ENCODE measurements at regions not wholly inside any gene's neighbourhood (a gene's known extent, or its start where the extent isn't known, plus 50 kb on each side); places are given as distances from the start of the nearest gene placed in this dataset.
A peak's percentile ranks its signal among the peaks of the same experiment; 100 is the strongest.

GRCh38 chr1:203570805-203571204 lies 55.8 kb upstream of the ATP2B4 start:
- no peaks in the 10 kb centered on the region for H3K4me1 ChIP-seq (ENCODE audit: insufficient read depth)
- H3K9me3 ChIP-seq (ENCODE audit: low read depth): no peaks in the 10 kb centered on the region
- H3K4me3 ChIP-seq: no peak overlapping the region
- H3K27ac ChIP-seq: no peak overlapping the region
- no peak overlapping the region for H2AFZ ChIP-seq
- no peaks in the 10 kb centered on the region for H3K36me3 ChIP-seq (replicated peaks; ENCODE audit: insufficient read depth, low read depth)
- WGBS (ENCODE audit: low lambda C conversion rate, missing lambda C conversion rate): 89% methylated on average over 3 of the region's 3 CpGs
- H3K9me2 ChIP-seq (replicated peaks; ENCODE audit: insufficient read depth): no peaks in the 10 kb centered on the region
- no peaks in the 10 kb centered on the region for H3K27me3 ChIP-seq
- no peaks in the 10 kb centered on the region for H3K79me2 ChIP-seq
- DNase-seq (ENCODE audit: low spot score): no peak
- no peaks in the 10 kb centered on the region for H4K20me1 ChIP-seq (ENCODE audit: insufficient read depth, poor library complexity, severe bottlenecking)
- TF ChIP-seq EZH2 (IDR thresholded peaks at IDR 0.05; ENCODE audit: borderline replicate concordance) (no peak), CTCF (IDR thresholded peaks at IDR 0.05; ENCODE audit: poor library complexity) (no peak), EZH2phosphoT487 (IDR thresholded peaks at IDR 0.05; ENCODE audit: low read depth, severe bottlenecking, unreplicated experiment) (no peak)
- H3K4me2 ChIP-seq: no peak overlapping the region

- no peaks in the 10 kb centered on the region for H3K4me1 ChIP-seq (ENCODE audit: insufficient read depth)
- DNase-seq (ENCODE audit: low spot score): no peak
- no peaks in the 10 kb centered on the region for H3K79me2 ChIP-seq
- TF ChIP-seq CTCF (IDR thresholded peaks at IDR 0.05; ENCODE audit: poor library complexity) (no peak), EZH2 (IDR thresholded peaks at IDR 0.05; ENCODE audit: borderline replicate concordance) (no peak), EZH2phosphoT487 (IDR thresholded peaks at IDR 0.05; ENCODE audit: low read depth, severe bottlenecking, unreplicated experiment) (no peak)
- no peaks in the 10 kb centered on the region for H3K27me3 ChIP-seq
- H3K27ac ChIP-seq: no peak overlapping the region
- WGBS (ENCODE audit: low lambda C conversion rate, missing lambda C conversion rate): 81% methylated on average over 8 of the region's 8 CpGs
- H3K4me3 ChIP-seq: no peak overlapping the region
- no peaks in the 10 kb centered on the region for H4K20me1 ChIP-seq (ENCODE audit: insufficient read depth, poor library complexity, severe bottlenecking)
- no peaks in the 10 kb centered on the region for H3K9me2 ChIP-seq (replicated peaks; ENCODE audit: insufficient read depth)
- no peak overlapping the region for H2AFZ ChIP-seq
- no peaks in the 10 kb centered on the region for H3K9me3 ChIP-seq (ENCODE audit: low read depth)
- H3K4me2 ChIP-seq: no peak overlapping the region
- H3K36me3 ChIP-seq (replicated peaks; ENCODE audit: insufficient read depth, low read depth): no peaks in the 10 kb centered on the region
These were observed 55.0 kb upstream of the ATP2B4 start for GRCh38 chr1:203571661-203572060.

GRCh38 chr1:203572134-203572625 lies 54.5 kb upstream of the ATP2B4 start:
- Histone ChIP-seq H3K27me3 (no peaks in the 10 kb centered on the region), H3K27ac (no peak overlapping the region), H3K4me3 (no peak overlapping the region), H3K4me1 (ENCODE audit: insufficient read depth) (no peaks in the 10 kb centered on the region), H3K79me2 (no peaks in the 10 kb centered on the region), H3K9me3 (ENCODE audit: low read depth) (no peaks in the 10 kb centered on the region), H4K20me1 (ENCODE audit: insufficient read depth, poor library complexity, severe bottlenecking) (no peaks in the 10 kb centered on the region), H2AFZ (no peak overlapping the region), H3K9me2 (replicated peaks; ENCODE audit: insufficient read depth) (no peaks in the 10 kb centered on the region), H3K4me2 (no peak overlapping the region), H3K36me3 (replicated peaks; ENCODE audit: insufficient read depth, low read depth) (no peaks in the 10 kb centered on the region)
- no peak for TF ChIP-seq CTCF (IDR thresholded peaks at IDR 0.05; ENCODE audit: poor library complexity)
- TF ChIP-seq EZH2 (IDR thresholded peaks at IDR 0.05; ENCODE audit: borderline replicate concordance): no peak
- TF ChIP-seq EZH2phosphoT487 (IDR thresholded peaks at IDR 0.05; ENCODE audit: low read depth, severe bottlenecking, unreplicated experiment): no peak
- WGBS (ENCODE audit: low lambda C conversion rate, missing lambda C conversion rate): 74% methylated on average over 10 of the region's 10 CpGs
- DNase-seq (ENCODE audit: low spot score): peak; percentile 55

- no peaks in the 10 kb centered on the region for H3K79me2 ChIP-seq
- 92% methylated on average over 7 of the region's 7 CpGs for WGBS (ENCODE audit: low lambda C conversion rate, missing lambda C conversion rate)
- H3K36me3 ChIP-seq (replicated peaks; ENCODE audit: insufficient read depth, low read depth): no peaks in the 10 kb centered on the region
- H3K4me3 ChIP-seq: no peak overlapping the region
- H4K20me1 ChIP-seq (ENCODE audit: insufficient read depth, poor library complexity, severe bottlenecking): no peaks in the 10 kb centered on the region
- H3K9me2 ChIP-seq (replicated peaks; ENCODE audit: insufficient read depth): no peaks in the 10 kb centered on the region
- no peak overlapping the region for H2AFZ ChIP-seq
- no peaks in the 10 kb centered on the region for H3K27me3 ChIP-seq
- H3K27ac ChIP-seq: no peak overlapping the region
- no peak for TF ChIP-seq EZH2phosphoT487 (IDR thresholded peaks at IDR 0.05; ENCODE audit: low read depth, severe bottlenecking, unreplicated experiment)
- no peaks in the 10 kb centered on the region for H3K4me1 ChIP-seq (ENCODE audit: insufficient read depth)
- DNase-seq (ENCODE audit: low spot score): no peak
- no peak overlapping the region for H3K4me2 ChIP-seq
- no peaks in the 10 kb centered on the region for H3K9me3 ChIP-seq (ENCODE audit: low read depth)
These were observed 52.9 kb upstream of the ATP2B4 start for GRCh38 chr1:203573730-203574129.
